NCI-H82 treated with DMSO at 0.1 percent for 48 hours (cell line): ENCODE measurements at regions not wholly inside any gene's neighbourhood (a gene's known extent, or its start where the extent isn't known, plus 50 kb on each side); places are given as distances from the start of the nearest gene placed in this dataset.
A peak's percentile ranks its signal among the peaks of the same experiment; 100 is the strongest.
"Not testable (repeated sequence)": the region's sequence is repeated elsewhere in the genome, so short reads cannot be mapped to it uniquely, and the experiment has no call there.

ENCODE experiments used
- DNase-seq: peaks from one replicate; lab custom pipeline; 2025; ENCODE audit not compliant: unreplicated experiment; lab: John Stamatoyannopoulos, UW

DNA sequence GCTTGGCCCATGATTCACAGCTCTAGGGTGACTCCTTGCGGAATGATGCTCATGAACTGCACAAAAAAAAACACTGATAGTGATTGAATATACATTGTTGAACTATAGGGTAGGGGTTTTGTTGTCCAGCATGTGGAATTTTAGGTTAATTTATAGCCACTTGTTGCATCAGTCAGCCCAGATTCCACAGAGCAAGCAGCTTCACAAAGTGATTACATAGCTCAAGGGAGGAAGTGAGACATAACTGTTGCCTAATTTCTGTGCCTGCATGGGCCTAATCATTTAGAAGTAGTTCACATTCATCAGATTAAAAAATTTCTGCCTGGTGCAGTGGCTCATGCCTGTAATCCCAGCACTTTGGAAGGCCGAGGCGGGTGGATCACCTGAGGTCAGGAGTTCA lies 142.2 kb upstream of the ZNF722 start:
- not testable (repeated sequence) for DNase-seq

DNA sequence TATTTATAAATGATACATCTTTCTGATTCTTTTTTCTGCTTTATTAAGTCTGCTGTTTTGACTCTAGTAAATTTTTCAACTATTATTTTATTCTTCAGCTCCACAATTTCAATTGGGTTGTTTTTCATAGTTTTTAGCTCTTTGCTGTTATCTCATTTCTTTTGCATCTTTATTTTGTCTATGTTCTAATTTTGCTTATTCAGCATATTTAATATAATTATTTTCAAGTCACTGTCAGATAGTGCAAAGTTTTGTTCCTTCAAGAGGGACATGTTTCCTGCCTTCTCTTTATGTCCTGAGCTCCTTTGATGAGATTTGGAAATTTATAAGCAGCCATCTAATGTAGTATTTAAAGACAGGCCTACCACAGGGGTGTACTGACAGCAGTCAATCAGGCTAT lies 131.5 kb upstream of the ZNF722 start:
- DNase-seq = no peak

DNA sequence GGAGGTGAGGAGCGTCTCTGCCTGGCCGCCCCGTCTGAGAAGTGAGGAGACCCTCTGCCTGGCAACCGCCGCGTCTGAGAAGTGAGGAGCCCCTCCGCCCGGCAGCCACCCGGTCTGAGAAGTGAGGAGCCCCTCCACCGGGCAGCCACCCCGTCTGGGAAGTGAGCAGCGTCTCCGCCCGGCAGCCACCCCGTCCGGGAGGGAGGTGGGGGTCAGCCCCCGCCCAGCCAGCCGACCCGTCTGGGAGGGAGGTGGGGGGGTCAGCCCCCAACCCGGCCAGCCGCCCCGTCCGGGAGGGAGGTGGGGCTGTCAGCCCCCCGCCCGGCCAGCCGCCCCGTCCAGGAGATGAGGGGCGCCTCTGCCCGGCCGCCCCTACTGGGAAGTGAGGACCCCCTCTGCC lies 124.4 kb upstream of the ZNF722 start:
- not testable (repeated sequence) for DNase-seq

DNA sequence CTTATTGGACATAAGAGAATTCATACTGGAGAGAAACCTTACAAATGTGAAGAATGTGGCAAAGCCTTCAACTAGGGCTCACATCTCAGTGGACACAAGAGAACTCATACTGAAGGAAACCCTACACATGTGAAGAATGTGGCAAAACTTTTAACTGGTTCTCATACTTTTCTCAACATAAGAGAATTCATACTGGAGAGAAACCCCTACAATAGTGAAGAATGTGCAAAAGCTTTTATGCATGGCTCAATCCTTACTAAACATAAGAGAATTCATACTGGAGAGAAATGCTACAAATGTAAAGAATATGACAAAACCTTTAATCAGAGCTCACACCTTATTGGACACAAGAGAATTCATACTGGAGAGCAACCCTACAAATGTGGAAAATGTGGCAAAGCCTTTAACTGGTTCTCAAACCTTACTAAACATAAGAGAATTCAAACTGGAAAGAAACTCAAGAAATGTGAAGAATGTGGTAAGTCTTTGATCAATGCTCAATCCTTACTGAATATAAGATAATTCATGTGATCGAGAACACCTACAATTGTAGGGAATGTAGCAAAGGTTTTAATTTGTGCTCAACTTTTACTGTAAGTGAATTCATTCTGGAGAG lies 121.8 kb upstream of the ZNF722 start:
- DNase-seq = no peak

DNA sequence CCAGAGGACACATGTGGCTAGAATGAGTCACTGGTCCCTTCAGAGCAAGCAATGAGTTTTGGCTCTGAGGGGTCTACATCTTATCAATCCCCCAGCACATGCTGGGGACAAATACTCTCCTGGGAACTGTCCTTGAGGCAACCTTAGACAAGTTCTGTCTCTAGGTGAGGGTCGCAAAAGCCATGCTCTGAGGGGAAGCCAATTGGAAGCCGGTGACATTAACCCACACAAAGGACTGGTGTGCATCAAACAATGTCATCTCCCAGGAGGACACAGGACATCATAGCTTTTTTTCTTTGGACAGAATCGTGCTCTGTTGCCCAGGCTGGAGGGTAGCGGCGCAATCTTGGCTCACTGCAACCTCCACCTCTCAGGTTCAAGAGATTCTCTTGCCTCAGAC lies 111.6 kb upstream of the ZNF722 start:
- no peak for DNase-seq

DNA sequence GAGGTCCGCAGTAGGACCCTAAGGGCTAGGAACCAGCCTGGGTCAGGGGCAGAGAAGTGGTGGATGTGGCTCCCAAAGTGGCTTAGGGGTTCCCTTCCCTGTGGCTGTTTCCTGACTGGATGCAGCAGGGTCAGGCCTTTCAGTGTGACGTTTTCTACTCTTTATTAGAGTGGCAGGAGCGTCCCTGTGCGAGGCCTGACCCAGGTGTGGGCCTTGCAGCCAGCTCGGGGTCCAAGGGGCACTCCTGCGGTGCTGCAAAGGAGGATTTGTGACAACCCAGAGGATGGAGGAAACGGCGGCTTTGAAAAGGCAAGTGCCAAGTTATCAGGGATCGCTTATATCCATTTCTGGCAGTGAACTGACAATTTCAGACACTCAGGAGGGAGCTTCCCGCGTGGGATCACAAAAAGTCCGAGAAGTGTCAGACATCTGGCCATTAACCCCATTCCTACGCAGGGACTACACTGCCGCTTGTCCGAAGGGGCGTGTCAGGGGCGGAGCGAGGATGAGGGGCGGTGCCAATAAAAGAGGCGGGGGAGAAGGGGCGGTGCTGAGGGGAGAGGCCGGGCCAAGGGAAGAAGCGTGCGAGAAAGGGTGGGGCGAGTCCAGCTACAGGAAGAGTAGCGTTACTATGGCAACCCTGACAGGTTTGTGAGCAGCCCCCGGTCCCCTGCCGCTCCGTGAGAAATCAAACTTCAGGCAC lies 98.8 kb upstream of the ZNF722 start:
- peak; percentile 15 for DNase-seq

DNA sequence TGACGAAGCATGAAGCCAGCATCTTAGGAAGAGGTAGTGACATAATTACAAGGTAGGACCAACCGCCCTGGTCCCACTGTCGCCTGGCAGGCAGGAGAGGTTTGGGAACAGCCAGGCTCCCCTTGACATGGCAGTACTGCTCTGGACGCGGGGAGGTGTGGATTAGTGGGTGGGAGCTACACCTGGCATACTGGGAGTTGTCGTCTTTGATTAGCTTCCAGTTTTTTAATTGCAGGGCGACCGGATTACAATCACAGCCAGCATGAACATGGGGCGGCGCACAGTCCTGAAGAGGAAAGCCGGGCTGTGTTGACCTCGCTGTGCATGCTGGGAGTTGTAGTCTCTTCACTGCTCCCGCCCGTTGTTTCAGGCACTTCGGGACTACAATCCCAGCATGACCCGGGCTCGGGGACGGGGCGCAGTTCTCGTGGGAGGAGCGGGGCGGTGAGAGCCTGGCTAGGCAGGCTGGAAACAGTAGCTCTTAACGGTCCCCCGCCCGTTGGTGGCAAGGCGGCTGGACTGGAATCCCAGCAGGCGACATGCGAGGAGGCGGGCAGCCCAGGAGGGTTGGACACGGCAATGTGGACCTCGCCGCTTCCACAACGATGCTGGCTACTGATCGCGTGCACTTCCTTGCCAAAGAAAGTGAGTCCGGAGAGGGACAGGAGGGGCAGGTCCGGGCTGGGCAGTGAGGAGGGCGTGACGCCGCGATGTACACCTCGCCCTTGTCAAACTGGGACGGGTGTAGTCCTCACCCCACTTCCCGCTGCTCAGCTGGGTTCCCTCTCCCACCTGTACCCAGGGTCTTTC lies 98.0 kb upstream of the ZNF722 start:
- DNase-seq = peak; percentile 78

DNA sequence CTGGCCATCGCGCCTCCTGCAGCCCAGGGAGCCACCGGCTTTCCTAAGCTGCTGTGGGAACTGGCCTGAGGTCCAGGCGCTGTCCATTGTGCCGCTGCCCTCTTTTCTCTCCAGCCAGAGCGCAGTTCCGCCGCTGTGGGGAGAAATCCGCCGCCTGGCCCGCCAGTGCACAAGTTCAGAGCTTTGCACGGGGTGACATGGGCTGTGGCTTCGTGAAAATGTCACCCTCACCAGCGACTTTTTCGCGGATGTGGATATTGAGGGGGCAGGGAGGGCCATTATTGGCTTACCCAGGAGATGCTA lies 97.5 kb upstream of the ZNF722 start:
- not testable (repeated sequence) for DNase-seq

DNA sequence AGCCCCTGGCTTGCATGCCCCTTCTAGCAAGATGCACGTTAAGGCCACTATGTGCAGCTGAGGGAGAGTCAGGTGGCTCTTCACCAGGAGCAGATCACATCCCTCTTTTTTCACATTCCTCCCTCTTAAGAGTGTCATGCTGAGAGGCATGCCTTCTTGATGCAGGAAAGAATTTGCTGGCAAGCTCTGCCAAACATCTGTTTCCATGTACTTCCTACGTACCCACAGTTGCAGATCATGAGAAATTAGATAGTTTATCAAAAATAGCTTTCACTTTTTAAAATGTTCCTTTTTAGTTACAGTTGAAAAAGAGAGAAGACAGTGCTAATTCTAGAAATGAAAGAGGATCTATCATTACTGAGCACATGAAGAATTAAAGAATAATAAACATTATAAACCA lies 79.7 kb upstream of the ZNF722 start:
- no peak for DNase-seq

DNA sequence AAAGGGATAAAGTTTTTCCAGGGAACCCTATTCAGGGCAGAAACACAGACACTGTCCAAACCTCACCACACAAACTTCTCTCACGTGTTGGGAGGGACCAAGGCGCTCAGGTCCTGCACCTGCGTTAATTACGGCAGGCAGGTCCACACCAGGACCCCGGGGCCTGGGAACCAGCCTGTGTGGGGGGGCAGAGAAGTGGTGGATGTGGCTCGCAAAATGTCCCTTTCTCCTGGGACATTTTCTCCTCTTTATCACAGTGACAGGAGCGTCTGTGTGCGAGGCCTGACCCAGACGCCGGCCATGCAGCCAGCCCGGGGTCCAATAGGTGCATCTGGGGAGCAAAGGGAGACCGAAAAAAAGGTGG lies 73.4 kb upstream of the ZNF722 start:
- DNase-seq = peak; percentile 1

DNA sequence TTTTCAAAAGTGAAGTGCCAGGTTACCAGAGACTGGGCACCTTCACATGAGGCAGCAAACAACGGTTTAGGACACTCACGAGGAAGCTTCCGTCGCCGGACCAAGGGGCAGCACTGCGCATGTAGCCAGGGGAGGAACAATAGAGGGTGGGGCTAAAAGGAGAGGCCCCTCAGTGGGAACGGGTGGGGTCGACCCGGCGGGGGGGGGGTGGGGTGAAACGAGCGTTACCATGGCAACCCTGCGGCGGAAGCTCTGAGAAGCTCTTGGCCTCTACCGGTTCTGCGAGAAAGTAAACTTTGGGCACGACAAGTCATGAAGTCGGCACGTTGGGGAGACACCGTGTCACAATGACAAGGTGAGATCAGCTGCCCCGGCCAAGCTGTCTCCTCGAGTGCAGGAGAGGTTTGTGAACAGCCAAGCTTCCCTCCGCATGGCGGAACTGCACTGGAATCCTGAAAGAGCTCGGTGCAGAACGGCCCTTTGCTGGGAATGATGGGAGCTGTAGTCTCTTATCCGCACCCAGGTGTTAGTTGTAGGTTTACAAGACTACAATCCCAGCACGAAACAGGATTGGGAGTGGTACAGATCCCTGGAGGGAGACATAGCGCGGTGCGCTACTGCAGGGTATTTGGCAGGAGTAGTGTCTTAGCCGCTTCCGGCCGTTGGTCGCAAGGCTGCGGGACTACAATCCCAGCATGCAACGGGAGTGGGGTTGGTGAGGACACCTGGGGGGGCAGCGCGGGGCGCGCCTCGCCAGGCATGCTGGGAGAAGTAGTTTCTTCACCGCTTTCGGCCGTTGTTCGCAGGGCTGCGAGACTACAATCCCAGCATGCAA lies 72.8 kb upstream of the ZNF722 start:
- DNase-seq = peak; percentile 69

DNA sequence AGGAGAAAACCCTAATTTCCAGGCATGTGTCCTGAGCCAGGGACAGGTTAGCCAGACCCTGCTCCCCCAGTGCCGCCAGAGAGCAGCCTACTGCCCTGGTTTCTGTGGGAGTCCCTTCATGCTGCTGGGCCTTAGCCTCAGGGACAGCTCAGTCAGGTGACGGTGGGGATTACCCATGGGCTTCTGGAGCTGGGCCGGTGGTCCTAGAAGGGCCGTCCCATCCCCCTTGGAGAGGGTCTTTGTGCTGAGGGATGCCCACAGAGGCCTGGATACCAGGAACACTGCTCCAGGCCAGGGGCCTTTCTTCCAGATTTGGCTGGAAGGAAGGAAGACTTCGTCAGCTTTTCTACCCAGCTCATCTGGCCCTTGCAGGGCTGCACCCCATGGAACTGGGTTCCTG lies 71.4 kb upstream of the ZNF722 start:
- no peak for DNase-seq

DNA sequence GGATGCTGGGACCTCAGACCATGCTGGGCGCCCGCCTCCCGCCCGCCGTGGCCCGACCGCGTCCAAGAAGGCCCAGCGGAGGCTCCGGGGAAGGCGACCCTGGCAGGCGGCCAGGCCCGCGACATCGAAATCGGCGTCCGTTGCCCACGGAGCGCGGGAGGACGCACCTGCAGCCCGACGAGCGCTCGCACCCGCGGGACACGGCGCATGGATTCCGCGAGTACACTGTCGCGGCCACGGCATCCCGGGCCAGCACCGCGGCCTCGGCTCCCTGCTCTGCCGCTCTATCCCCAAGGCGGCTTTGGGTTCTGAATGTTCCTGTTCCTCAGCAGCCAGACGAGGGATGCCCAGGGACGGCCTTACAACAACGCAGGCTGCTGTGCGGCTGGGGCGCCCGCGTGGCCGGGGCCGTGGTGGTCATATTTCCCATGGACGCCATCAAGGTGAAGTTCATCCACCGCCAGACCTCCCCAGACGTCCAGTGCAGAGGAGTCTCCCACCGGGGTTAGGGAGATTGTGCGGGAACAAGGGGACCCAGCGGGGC lies 67.5 kb upstream of the ZNF722 start:
- no peak for DNase-seq

DNA sequence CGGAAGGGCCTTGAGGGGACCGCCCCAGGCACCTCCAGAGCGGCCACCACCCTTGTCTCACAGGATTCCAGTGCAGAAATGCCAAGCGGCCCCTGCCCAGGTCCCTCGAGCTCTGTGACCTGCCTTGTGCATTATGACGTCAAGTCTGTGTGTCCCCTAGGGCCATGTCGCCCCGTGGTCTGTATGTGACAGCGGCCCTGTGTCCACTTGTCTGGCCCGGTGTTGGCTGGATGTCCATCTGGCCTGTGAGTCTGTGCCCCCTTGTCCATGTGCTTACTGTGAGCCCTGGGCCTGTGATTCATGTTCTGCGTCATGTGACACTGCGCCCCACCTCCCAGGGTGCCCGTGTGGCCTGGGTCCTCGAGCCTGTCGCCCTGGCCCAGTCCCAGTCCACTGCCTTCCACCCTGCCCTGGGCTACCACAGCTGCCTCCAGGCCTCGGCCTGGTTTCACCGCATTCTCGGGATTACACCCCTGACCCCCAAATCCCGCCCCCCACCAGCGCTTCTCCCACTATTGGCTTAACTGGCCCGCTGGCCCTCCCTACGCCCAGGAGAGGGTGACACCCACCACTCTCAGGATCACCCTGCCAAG lies 66.6 kb upstream of the ZNF722 start:
- no peak for DNase-seq
